SK-N-SH (cell line): ENCODE measurements at regions not wholly inside any gene's neighbourhood (a gene's known extent, or its start where the extent isn't known, plus 50 kb on each side); places are given as distances from the start of the nearest gene placed in this dataset.

Source experiments
- CTCF ChIA-PET: fragments of 300-600, 350-600 bp; formaldehyde crosslinking; extraction: SDS; loops from one replicate; lab custom pipeline; 2021; lab: Yijun Ruan, JAX
- POLR2A ChIA-PET: fragments of 350-600 bp; sonication (Branson Sonifier 250); formaldehyde crosslinking; extraction: SDS; loops from one replicate; lab custom pipeline; 2020; ENCODE audit warnings: antibody characterized with exemption, inconsistent platforms; lab: Yijun Ruan, JAX
- DNase-seq: peaks from one replicate; pipeline ENCODE4 v3.0.0; 2012
- H2AFZ ChIP-seq: fragments of 200-600 bp; sonication (generic); 2 replicates; pipeline ENCODE4 v1.8.1; 2016; ENCODE audit warnings: antibody characterized with exemption, mild to moderate bottlenecking, low read depth
- H3F3A ChIP-seq: fragments of 200-600 bp; sonication (generic); replicated peaks from 2 replicates; pipeline ENCODE3; 2016; ENCODE audit warnings: antibody characterized with exemption, mild to moderate bottlenecking; ENCODE audit not compliant: insufficient read depth
- H3K27ac ChIP-seq, 2 experiments: fragments of 200-500 bp in 1 of 2; fragments of 200-600 bp in 1 of 2; sonication (Bioruptor generic) in 1 of 2; sonication (generic), shearing (Covaris generic) in 1 of 2; 2 replicates each; pipeline versions ENCODE4 v1.5.1 to v1.6.1; 2014 to 2016; ENCODE audit warnings: low read depth in 2 of 2, inconsistent platforms in 1 of 2, low read length in 1 of 2, mild to moderate bottlenecking in 1 of 2, mixed read lengths in 1 of 2
- H3K27me3 ChIP-seq: fragments of 200-600 bp; sonication (generic), shearing (Covaris generic); 2 replicates; pipeline ENCODE4 v1.6.1; 2016; ENCODE audit warnings: mixed run types; ENCODE audit not compliant: insufficient read depth
- H3K36me3 ChIP-seq, 2 experiments: fragments of 200-500 bp in 1 of 2; fragments of 200-600 bp in 1 of 2; sonication (Bioruptor generic) in 1 of 2; sonication (generic) in 1 of 2; replicated peaks in 1 of 2; 2 replicates each; pipeline versions ENCODE3 to v1.5.1; 2014 to 2016; ENCODE audit warnings: low read length in 1 of 2, mild to moderate bottlenecking in 1 of 2; ENCODE audit not compliant: insufficient read depth in 2 of 2, control insufficient read depth in 1 of 2
- H3K4me1 ChIP-seq, 2 experiments: fragments of 200-500 bp in 1 of 2; fragments of 200-600 bp in 1 of 2; sonication (Bioruptor generic) in 1 of 2; sonication (generic), shearing (Covaris generic) in 1 of 2; 2 replicates each; pipeline versions ENCODE4 v1.5.1 to v1.6.1; 2014 to 2016; ENCODE audit warnings: low read depth in 1 of 2, low read length in 1 of 2, mixed run types in 1 of 2; ENCODE audit not compliant: insufficient read depth in 2 of 2, control insufficient read depth in 1 of 2
- H3K4me2 ChIP-seq: fragments of 200-600 bp; sonication (generic), shearing (Covaris generic); 2 replicates; pipeline ENCODE4 v1.6.1; 2017; ENCODE audit warnings: mixed run types
- H3K4me3 ChIP-seq, 2 experiments: fragments of 200-500 bp in 1 of 2; fragments of 200-600 bp in 1 of 2; sonication (Bioruptor generic) in 1 of 2; sonication (generic), shearing (Covaris generic) in 1 of 2; 2 replicates each; pipeline versions ENCODE4 v1.5.1 to v1.8.1; 2014 to 2016; ENCODE audit warnings: low read depth in 2 of 2, inconsistent platforms in 1 of 2, low read length in 1 of 2, mild to moderate bottlenecking in 1 of 2, mixed read lengths in 1 of 2, moderate library complexity in 1 of 2
- H3K79me2 ChIP-seq: fragments of 200-600 bp; sonication (generic); 2 replicates; pipeline ENCODE4 v1.8.1; 2017; ENCODE audit warnings: mild to moderate bottlenecking; ENCODE audit not compliant: insufficient read depth
- H3K9ac ChIP-seq: fragments of 200-600 bp; sonication (generic); 2 replicates; pipeline ENCODE4 v1.6.1; 2017; ENCODE audit warnings: mixed run types
- H3K9me2 ChIP-seq: fragments of 200-600 bp; sonication (generic); 2 replicates; pipeline ENCODE4 v1.6.1; 2017; ENCODE audit warnings: mixed run types
- H3K9me3 ChIP-seq: fragments of 200-600 bp; sonication (generic); 2 replicates; pipeline ENCODE4 v1.6.1; 2017; ENCODE audit warnings: mixed run types, mild to moderate bottlenecking, moderate library complexity
- H4K20me1 ChIP-seq: fragments of 200-600 bp; sonication (generic); 2 replicates; pipeline ENCODE4 v1.6.1; 2017; ENCODE audit warnings: mild to moderate bottlenecking, mixed run types; ENCODE audit not compliant: insufficient read depth
- CTCF ChIP-seq: fragments of 200-600 bp; sonication (generic); IDR thresholded peaks from 2 replicates; pipeline ENCODE4 v1.6.1; 2017; ENCODE audit warnings: antibody characterized with exemption, mild to moderate bottlenecking, moderate library complexity
- ELF1 ChIP-seq: IDR thresholded peaks from 2 replicates; pipeline ENCODE4 v1.4.0; 2012
- EP300 ChIP-seq, 2 experiments: IDR thresholded peaks; 2 replicates each; pipeline versions ENCODE4 v1.4.0 to v1.6.1; 2012; ENCODE audit warnings: borderline replicate concordance in 1 of 2, low read depth in 1 of 2, low read length in 1 of 2
- EZH2phosphoT487 ChIP-seq: fragments of 200-600 bp; sonication (generic); IDR thresholded peaks from 2 replicates; pipeline ENCODE4 v1.6.1; 2017; ENCODE audit warnings: low read depth, mixed run types, mild to moderate bottlenecking, antibody characterized with exemption, moderate library complexity, borderline replicate concordance
- FOSL2 ChIP-seq: IDR thresholded peaks from 2 replicates; pipeline ENCODE4 v1.4.0; 2012; ENCODE audit warnings: low read depth, mild to moderate bottlenecking, moderate library complexity, borderline replicate concordance
- FOXM1 ChIP-seq: IDR thresholded peaks from 2 replicates; pipeline ENCODE4 v1.4.0; 2012; ENCODE audit warnings: low read depth, mild to moderate bottlenecking
- GABPA ChIP-seq: IDR thresholded peaks from 2 replicates; pipeline ENCODE4 v1.4.0; 2012; ENCODE audit warnings: low read depth, mild to moderate bottlenecking
- GATA2 ChIP-seq: sonication (generic); formaldehyde crosslinking; IDR thresholded peaks from 2 replicates; pipeline ENCODE4 v1.5.0; 2020; ENCODE audit warnings: mild to moderate bottlenecking, missing genetic modification reagents
- IRF3 ChIP-seq: fragments of 150-350 bp; IDR thresholded peaks from 2 replicates; pipeline ENCODE4 v1.6.1; 2016; ENCODE audit warnings: mild to moderate bottlenecking, low read depth, low read length
- MAX ChIP-seq: IDR thresholded peaks from 2 replicates; pipeline ENCODE4 v1.4.0; 2012; ENCODE audit warnings: low read depth
- MEF2A ChIP-seq: IDR thresholded peaks from 2 replicates; pipeline ENCODE4 v1.4.0; 2012; ENCODE audit warnings: low read depth, borderline replicate concordance
- NFIC ChIP-seq: IDR thresholded peaks from 2 replicates; pipeline ENCODE4 v1.4.0; 2012; ENCODE audit warnings: borderline replicate concordance
- POLR2AphosphoS5 ChIP-seq: IDR thresholded peaks from 2 replicates; pipeline ENCODE4 v1.6.1; 2012; ENCODE audit warnings: low read depth, low read length
- RAD21 ChIP-seq: IDR thresholded peaks from 2 replicates; pipeline ENCODE4 v1.6.1; 2012; ENCODE audit warnings: mild to moderate bottlenecking, low read length
- RFX5 ChIP-seq: IDR thresholded peaks from 2 replicates; pipeline ENCODE4 v1.6.1; 2012; ENCODE audit warnings: mild to moderate bottlenecking, improper control_type of control experiment, low read length
- RXRA ChIP-seq: IDR thresholded peaks from 2 replicates; pipeline ENCODE4 v1.4.0; 2012; ENCODE audit warnings: low read depth, mild to moderate bottlenecking, borderline replicate concordance
- SIN3A ChIP-seq: IDR thresholded peaks from 2 replicates; pipeline ENCODE4 v1.6.1; 2012; ENCODE audit warnings: low read depth, mild to moderate bottlenecking, low read length, moderate library complexity, borderline replicate concordance
- SMC3 ChIP-seq: IDR thresholded peaks from 2 replicates; pipeline ENCODE4 v1.6.1; 2012; ENCODE audit warnings: low read depth, low read length, improper control_type of control experiment
- TCF12 ChIP-seq: IDR thresholded peaks from 2 replicates; pipeline ENCODE4 v1.4.0; 2012
- USF2 ChIP-seq: fragments of 150-350 bp; IDR thresholded peaks from 2 replicates; pipeline ENCODE4 v1.6.1; 2017; ENCODE audit warnings: antibody characterized with exemption, low read length, low read depth, borderline replicate concordance
- ZBTB33 ChIP-seq: IDR thresholded peaks from 2 replicates; pipeline ENCODE4 v1.4.0; 2012; ENCODE audit warnings: low read depth, borderline replicate concordance
- WGBS: methylation state at CpG from one replicate; pipeline ENCODE4 v1.1.6; 2017; ENCODE audit warnings: low lambda C conversion rate; 5-methylcytosine and 5-hydroxymethylcytosine counted together

- H3K4me1 ChIP-seq, result peaks cover 0 to 2% of the 10 kb centered on the region in 2 experiments; a peak in 1 of 4 replicates
- DNase-seq, result no peak
- H3K4me3 ChIP-seq, result no peak overlapping the region
- CTCF ChIA-PET, result no interaction called here
- H4K20me1 ChIP-seq, result no peaks in the 10 kb centered on the region
- no peak overlapping the region for H3K9ac ChIP-seq
- H3K79me2 ChIP-seq, result no peaks in the 10 kb centered on the region
- H3K27me3 ChIP-seq, result no peaks in the 10 kb centered on the region
- H3K27ac ChIP-seq, result no peak overlapping the region
- H2AFZ ChIP-seq, result no peak overlapping the region
- POLR2A ChIA-PET, result no interaction called here
- no peaks in the 10 kb centered on the region for H3K9me3 ChIP-seq
- 75% methylated on average over 1 of the region's 1 CpG for whole genome bisulfite sequencing
- TF ChIP-seq MAX (no peak), ELF1 (no peak), MEF2A (no peak), EP300 (IDR thresholded peaks at IDR 0.05; ENCODE audit: borderline replicate concordance in 1 of 2, low read depth in 1 of 2, low read length in 1 of 2) (no peak), ZBTB33 (no peak), GABPA (no peak), EZH2phosphoT487 (no peak), SIN3A (no peak), IRF3 (no peak)
- H3F3A ChIP-seq, result no peaks in the 10 kb centered on the region
- no peak overlapping the region for H3K4me2 ChIP-seq
- no peaks in the 10 kb centered on the region for H3K9me2 ChIP-seq
- no peaks in the 10 kb centered on the region for H3K36me3 ChIP-seq
Observed at GRCh38 chr5:110088676-110089436, 399.1 kb downstream of the MAN2A1 start.

GRCh38 chr5:110092955-110093785 is 403.4 kb downstream of the MAN2A1 start:
- DNase-seq, result no peak
- Histone ChIP-seq H2AFZ (no peak overlapping the region), H3K27ac (no peak overlapping the region), H3K9me3 (no peaks in the 10 kb centered on the region), H3K4me3 (no peak overlapping the region), H3K4me1 (peaks cover 0 to 2% of the 10 kb centered on the region in 2 experiments; a peak in 1 of 4 replicates), H3K36me3 (no peaks in the 10 kb centered on the region), H4K20me1 (no peaks in the 10 kb centered on the region), H3K4me2 (no peak overlapping the region), H3K79me2 (no peaks in the 10 kb centered on the region), H3K27me3 (no peaks in the 10 kb centered on the region), H3F3A (no peaks in the 10 kb centered on the region), H3K9me2 (no peaks in the 10 kb centered on the region), H3K9ac (no peak overlapping the region)
- WGBS, result 49% methylated on average over 4 of the region's 4 CpGs
- ChIA-PET POLR2A (no interaction called here), CTCF (no interaction called here)
- TF ChIP-seq GATA2, result no peak
- TF ChIP-seq FOSL2, result no peak
- TF ChIP-seq FOXM1, result no peak
- no peak for TF ChIP-seq CTCF
- no peak for TF ChIP-seq GABPA
- TF ChIP-seq RFX5, result no peak
- TF ChIP-seq TCF12, result no peak
- no peak for TF ChIP-seq POLR2AphosphoS5
- no peak for TF ChIP-seq USF2
- TF ChIP-seq SIN3A, result no peak
- no peak for TF ChIP-seq SMC3
- TF ChIP-seq ELF1, result no peak
- no peak for TF ChIP-seq RXRA
- TF ChIP-seq NFIC, result no peak
- TF ChIP-seq RAD21, result no peak
